GM12865 (cell line): ENCODE measurements at regions not wholly inside any gene's neighbourhood (a gene's known extent, or its start where the extent isn't known, plus 50 kb on each side); places are given as distances from the start of the nearest gene placed in this dataset.

Experiments
- DNase-seq: peaks from one replicate; pipeline ENCODE4 v3.0.0; 2010; ENCODE audit warnings: low read depth
- H3K4me3 ChIP-seq: 2 replicates; pipeline ENCODE4 v1.5.1; 2011; ENCODE audit warnings: mild to moderate bottlenecking, low read depth, low read length, control low read depth
- TF ChIP-seq, protein P1 (sequence below): IDR thresholded peaks from 2 replicates; pipeline ENCODE4 v1.5.1; 2011; ENCODE audit warnings: low read length, control low read depth, low read depth, inconsistent platforms; ENCODE audit not compliant: insufficient read depth; ENCODE audit errors: missing control alignments

- no peak for DNase-seq
- H3K4me3 ChIP-seq, result no peak overlapping the region
- TF ChIP-seq, protein P1, sequence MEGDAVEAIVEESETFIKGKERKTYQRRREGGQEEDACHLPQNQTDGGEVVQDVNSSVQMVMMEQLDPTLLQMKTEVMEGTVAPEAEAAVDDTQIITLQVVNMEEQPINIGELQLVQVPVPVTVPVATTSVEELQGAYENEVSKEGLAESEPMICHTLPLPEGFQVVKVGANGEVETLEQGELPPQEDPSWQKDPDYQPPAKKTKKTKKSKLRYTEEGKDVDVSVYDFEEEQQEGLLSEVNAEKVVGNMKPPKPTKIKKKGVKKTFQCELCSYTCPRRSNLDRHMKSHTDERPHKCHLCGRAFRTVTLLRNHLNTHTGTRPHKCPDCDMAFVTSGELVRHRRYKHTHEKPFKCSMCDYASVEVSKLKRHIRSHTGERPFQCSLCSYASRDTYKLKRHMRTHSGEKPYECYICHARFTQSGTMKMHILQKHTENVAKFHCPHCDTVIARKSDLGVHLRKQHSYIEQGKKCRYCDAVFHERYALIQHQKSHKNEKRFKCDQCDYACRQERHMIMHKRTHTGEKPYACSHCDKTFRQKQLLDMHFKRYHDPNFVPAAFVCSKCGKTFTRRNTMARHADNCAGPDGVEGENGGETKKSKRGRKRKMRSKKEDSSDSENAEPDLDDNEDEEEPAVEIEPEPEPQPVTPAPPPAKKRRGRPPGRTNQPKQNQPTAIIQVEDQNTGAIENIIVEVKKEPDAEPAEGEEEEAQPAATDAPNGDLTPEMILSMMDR, result no peak
Measured at GRCh38 chr12:83859021-83859420, 1053.6 kb downstream of the SLC6A15 start.

- no peak overlapping the region for H3K4me3 ChIP-seq
- no peak for DNase-seq
- TF ChIP-seq, protein P1, result no peak
Measured at GRCh38 chr12:83856803-83857202, 1055.8 kb downstream of the SLC6A15 start.

- no peak overlapping the region for H3K4me3 ChIP-seq
- TF ChIP-seq, protein P1, result no peak
- no peak for DNase-seq
Measured at GRCh38 chr12:83850531-83850930, 1062.1 kb downstream of the SLC6A15 start.

GRCh38 chr12:83848702-83849101 lies 1063.9 kb downstream of the SLC6A15 start:
- TF ChIP-seq, protein P1, result no peak
- H3K4me3 ChIP-seq, result no peak overlapping the region
- no peak for DNase-seq

- H3K4me3 ChIP-seq, result no peak overlapping the region
- TF ChIP-seq, protein P1, result no peak
- DNase-seq, result no peak
Measured at GRCh38 chr12:83843541-83843940, 1069.1 kb downstream of the SLC6A15 start.

DNA sequence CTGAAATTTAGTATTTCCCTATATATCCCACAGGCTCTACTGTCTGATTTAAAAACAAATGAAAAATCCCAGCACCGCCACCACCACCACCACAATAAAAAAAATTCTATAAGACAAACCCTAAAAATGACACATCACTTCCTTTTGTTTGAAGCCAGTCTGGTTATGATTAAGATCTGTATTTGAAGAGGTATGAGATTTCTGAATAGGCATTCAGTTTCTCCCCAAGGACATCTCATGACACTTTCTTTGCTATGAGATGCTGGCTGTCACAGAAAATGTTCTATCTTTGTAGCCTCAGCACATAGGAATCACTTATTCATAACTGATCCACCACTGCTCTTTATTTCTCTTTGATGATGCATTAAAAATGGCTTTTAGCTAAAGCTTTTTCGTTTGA lies 1071.0 kb downstream of the SLC6A15 start:
- DNase-seq, result no peak
- TF ChIP-seq, protein P1, result no peak
- no peak overlapping the region for H3K4me3 ChIP-seq

DNA sequence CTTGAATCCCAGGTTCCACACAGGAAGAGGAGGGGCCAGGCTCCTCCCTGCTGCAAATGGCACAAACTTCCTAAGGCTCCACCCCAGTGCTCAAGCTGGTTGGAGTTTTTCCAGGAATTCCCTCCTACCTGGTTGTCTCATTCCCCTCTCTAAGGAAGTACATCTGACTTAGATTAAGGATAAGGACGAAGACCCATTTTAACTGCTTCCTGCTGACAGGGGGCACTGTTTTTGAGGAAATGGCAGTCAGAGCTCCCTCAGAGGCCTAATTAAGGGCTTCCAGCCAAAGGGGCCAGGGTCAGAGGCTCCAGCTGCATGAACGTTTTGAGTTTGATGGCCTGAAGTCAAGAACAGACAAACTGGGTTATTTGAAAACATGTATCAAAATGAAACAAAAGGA lies 1084.7 kb downstream of the SLC6A15 start:
- DNase-seq, result no peak
- TF ChIP-seq, protein P1, result no peak
- no peak overlapping the region for H3K4me3 ChIP-seq
